RCC 7860 (cell line): ENCODE measurements at regions not wholly inside any gene's neighbourhood (a gene's known extent, or its start where the extent isn't known, plus 50 kb on each side); places are given as distances from the start of the nearest gene placed in this dataset.
"Not testable (repeated sequence)": the region's sequence is repeated elsewhere in the genome, so short reads cannot be mapped to it uniquely, and the experiment has no call there.

Source experiments
- DNase-seq: peaks from one replicate; pipeline ENCODE4 v3.0.0-alpha.2; 2015; ENCODE audit warnings: low spot score
- FAIRE-seq: peaks from 2 replicates; lab custom pipeline; 2012; peaks lifted over from hg19 to GRCh38; lab: Jason Lieb, UNC

DNA sequence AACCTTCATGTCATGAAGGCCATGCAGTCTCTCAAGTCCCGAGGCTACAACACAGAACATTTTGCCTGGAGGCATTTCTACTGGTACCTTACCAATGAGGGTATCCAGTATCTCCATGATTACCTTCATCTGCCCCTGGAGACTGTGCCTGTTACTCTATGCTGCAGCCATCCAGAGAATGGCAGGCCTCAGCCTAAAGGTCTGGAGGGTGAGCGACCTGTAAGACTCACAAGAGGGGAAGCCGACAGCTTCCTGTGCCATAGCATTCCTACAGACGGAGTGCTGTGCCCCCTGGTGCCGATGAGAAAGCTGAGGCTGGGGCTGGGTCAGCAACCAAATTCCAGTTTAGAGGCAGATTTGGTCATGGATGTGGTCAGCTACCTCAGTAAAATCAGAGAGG is 51.3 kb upstream of the CADPS start:
- DNase-seq = no peak
- FAIRE-seq = no peak

DNA sequence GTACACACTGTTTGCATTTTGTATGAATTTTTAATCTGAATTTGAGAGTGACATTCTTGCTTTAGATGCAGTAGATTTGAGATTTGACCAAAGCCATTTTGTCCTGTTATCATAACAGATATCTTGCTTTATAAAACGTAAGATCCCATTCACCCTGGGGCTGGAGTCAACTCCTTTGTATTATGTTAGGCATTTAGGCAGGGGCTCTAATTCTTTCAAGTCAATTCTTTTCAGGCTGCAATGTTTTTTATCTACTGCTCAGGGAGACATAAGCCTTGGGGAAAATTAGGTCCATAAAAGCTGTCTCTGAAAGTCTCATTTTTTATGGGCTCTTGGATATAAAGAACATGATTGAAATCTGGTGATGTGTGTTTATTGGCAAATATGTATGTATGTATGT is 53.0 kb upstream of the CADPS start:
- FAIRE-seq (no peak), DNase-seq (no peak)

DNA sequence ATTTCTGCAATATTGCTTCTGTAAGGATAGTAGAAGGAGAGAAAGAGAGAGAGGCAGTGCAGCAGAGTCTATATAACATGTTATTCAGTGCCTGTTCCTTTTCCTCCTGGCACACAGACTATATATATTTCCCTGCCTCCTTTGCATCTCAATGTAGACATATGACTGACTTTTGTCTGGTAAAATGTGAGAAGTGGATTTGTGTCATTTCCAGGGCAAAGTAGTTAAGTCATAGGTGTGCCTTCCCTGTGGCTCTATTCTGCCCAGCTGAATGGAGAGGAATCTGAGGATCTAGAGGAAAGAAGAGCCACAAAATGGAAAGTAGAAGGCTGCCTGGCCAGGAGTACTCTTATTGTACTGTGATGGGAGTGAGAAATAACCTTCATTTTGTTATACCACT is 54.6 kb upstream of the CADPS start:
- FAIRE-seq (no peak), DNase-seq (no peak)

DNA sequence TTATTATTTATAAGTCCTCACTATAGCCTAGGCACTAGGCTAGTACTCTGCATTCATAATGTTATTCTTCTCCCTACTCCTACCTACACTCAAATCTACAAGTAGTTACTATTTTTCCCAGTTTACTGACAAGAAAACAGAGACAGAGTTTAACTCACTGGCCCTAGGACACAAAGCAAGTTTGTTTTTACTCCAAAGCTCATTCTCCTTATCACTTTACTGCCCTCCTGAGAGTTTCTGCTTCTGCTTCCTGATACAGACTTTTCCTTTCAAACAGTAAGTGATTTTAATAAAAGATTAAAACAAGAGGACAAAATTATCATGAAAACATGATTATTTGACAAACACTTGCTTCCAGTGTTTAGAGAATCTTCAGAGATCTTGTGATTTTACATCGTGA is 60.6 kb upstream of the CADPS start:
- FAIRE-seq (no peak), DNase-seq (no peak)

DNA sequence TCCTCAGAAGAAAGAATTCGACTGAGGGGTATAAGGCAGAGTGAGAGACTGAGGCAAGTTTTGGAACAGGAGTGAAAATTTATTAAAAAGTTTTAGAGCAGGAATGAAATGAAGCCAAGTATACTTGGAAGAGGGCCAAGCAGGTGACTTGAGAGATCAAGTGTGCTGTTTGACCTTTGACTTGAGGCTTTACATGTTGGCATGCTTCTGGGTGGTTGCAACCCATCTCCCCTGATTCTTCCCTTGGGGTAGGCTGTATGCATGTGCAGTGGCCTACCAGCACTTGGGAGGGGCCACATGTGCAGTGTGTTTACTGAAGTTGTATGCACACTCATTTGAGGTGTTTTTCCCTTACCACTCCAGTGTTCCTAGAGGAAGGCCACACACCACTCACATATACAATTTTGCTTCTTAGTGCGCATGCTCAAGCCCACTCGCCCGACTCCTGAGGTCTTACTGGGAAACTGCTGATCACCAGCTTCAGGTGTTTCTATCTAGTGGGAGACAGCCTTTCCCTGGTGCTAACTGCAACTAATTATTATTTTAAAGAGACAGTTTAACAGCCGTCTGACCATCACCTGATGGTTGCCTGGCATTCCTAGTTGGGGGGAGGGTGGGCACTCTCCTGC is 61.5 kb upstream of the CADPS start:
- DNase-seq (no peak), FAIRE-seq (no peak)

DNA sequence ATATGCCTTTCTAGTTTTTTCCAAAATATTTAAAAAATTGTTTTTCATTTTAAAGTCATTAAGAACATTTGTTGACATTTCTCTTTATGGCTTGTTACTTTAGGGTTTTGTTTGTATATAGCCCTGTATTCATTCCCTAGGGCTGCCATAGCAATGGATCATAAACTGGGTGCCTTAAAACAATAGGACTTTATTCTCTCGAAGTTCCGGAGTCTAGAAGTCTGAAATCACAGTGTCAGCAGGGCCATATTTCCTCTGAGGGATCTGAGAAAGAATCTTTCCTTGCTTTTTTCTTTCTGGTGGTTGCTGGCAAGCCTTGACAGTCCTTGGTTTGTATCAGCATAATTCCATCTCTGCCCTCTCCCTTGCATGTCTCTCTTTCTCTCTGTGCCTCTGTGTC is 63.4 kb upstream of the CADPS start:
- FAIRE-seq = no peak

DNA sequence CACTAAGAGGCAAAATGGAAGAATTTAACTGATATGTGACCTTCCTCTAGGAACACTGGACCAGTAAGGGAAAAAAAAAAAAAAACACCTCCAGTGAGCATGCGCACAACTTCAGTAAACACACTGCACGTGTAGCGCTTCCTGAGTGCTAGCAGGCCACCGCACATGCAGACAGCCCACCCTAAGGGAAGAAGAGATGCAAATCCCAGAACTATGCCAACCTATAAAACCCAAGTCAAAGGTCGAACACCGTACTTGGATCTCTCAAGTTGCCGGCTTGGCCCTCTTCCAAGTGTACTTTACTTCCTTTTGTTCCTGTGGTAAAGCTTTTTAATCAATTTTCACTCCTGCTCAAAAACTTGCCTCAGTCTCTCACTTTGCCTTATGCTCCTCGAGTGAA is 64.5 kb upstream of the CADPS start:
- FAIRE-seq (no peak), DNase-seq (no peak)

More for the DNA sequence above, 63.4 kb upstream of the CADPS start:
- DNase-seq = no peak

DNA sequence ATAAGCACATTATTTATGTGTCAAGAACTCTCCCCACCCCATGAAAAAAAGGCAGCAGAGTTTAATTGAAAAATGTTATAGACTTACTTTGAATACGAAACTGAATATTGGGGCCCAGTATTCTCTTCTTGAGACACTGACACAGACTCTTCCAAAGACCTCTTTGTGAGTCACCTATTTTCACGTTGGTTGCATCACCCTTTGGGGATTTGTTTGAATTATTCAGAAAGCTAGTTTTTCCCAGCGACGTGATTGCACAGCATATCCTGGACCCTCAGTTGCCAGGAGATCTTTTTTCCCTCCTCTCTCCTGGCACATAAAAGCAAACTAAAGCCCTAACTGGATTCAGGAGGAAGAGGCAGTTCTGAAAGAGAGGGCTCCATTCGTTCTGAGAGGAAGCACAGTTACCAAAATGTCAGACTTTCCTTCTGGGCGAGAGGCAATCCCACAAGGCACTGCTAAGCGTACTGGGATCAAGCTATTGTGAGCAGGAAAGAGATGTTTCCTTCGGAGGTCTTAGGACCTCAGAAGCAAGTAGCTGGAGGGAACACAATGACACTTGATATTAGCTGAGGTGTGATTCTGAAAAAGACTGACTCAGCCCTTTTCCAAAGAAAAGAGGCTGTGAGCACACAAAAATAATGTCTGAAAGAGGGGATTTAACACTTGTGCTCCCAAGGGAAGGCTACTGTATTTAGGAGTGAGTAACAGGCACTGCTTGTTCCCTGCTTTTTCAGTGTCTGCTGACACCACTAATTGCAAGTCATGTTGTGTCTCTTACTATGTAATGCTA is 65.8 kb upstream of the CADPS start:
- FAIRE-seq (no peak), DNase-seq (no peak)

DNA sequence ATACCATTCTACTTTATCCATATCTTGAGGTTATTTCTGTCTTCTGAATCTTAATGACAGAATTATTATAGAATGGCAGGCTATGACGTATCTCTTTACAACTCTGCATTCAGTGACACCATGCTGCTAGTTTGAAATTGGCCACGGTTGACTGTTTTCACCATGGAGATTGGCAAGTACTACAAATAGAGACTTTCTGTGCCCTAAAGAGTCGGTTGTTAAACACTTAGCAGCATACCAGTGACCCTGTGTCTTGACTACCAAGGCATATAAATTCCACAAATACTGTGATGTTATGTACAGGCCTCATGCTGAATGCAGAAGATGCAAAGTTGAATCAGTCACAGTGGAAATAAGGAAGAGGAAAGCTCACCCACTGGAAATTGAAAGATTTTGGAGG is 67.0 kb upstream of the CADPS start:
- DNase-seq (no peak), FAIRE-seq (no peak)

DNA sequence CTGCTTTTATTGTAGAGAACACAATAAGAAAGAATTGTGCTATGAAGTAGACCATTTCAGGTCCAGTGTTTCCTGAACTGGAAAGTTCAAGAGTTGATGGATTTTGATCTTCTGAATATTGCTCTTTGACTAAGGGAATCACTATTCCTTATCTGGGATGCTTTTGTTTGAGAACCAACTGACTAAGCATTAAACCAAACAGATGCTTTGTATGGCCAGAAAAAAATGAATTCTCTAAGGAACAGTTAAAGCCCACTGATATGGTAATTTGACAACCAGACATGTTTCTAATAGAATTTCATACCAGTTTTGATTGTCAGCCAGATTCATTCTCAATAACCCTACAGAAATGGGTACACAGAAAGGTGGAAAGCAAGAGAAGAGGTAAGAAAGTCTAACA is 67.5 kb upstream of the CADPS start:
- DNase-seq (no peak), FAIRE-seq (no peak)

DNA sequence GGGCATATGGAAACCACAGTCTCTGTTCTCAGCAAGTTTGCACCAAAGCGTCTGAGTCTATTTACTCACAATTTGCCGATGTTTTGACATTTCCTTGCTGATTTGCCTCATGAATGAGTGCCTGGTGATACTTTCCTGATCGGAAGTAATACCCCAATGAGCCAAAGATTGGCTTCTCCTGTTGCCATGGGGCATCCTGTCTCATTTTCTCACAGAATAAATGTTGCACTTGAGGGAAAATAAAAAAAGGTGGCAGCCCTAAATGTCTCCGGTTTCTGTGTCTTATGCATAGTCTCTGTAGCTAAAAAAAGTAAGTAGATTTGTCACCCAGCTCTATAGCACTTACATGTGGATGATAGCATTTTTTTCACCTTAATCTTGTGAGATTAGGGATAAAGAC is 73.7 kb upstream of the CADPS start:
- no peak for DNase-seq
- no peak for FAIRE-seq

DNA sequence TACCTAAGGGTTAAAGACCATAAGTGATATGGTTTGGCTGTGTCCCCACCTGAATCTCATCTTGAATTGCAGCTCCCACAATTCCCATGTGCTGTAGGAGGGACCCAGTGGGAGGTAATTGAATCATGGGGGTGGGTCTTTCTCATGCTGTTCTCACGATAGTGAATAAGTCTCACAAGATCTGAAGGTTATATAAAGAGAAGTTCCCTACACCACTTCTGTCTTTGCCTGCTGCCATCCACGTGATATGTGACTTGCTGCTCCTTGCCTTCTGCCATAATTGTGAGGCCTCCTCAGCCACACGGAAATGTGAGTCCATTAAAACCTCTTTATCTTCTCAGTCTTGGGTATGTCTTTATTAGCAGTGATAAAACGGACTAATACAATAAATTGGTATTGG is 75.0 kb upstream of the CADPS start:
- no peak for FAIRE-seq
- DNase-seq = no peak

DNA sequence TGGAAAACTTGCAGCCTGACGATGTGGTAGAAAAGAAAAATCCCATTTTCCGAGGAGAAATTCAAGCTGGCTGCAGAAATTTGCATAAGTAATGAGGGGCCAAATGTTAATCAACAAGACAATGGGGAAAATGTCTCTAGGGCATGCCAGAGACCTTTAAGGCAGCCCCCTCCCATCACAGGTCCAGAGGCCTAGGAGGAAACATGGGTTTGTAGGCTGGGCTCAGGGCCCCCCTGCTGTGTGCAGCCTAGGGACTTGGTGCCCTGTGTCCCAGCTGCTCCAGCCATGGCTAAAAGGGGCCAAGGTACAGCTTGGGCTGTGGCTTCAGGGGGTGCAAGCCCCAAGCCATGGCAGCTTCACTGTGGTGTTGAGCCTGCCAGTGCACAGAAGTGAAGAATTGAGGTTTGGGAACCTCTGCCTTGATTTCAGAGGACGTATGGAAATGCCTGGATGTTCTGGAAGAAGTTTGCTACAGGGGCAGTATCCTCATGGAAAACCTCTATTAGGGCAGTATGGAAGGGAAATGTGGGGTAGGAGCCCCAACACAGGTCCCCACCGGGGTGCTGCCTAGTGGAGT is 75.9 kb upstream of the CADPS start:
- no peak for DNase-seq
- no peak for FAIRE-seq

DNA sequence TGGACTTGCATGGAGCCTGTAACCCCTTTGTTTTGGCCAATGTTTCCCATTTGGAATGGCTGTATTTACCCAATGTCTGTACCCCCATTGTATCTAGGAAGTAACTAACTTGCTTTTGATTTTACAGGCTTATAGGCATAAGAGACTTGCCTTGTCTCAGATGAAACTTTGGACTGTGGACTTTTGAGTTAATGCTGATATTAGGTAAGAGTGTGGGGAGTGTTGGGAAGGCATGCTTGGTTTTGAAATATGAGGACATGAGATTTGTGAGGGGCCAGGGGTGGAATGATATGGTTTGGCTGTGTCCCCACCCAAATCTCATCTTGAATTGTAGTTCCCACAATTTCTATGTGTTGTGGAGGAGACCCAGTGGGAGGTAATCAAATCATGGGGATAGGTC is 76.7 kb upstream of the CADPS start:
- not testable (repeated sequence) for FAIRE-seq, DNase-seq

DNA sequence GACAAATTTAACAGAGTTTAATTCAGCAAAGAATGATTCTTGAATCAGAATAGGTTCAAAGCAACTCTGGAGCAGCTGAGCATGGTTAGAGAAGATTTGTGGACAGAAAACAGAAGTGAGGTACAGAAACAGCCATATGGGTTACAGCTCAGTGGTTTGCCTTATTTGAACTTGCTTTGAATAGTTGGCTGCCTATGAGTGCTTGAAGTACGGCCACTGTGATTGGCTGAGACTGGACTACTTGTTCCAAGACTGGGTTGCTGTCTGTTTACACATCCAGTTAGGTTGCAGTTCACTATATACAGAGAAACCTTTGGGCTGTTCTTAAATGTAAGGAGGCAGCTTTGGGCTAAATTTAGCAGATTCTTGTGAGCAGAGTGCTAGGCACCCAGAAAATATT is 79.4 kb upstream of the CADPS start:
- DNase-seq = no peak
- no peak for FAIRE-seq

DNA sequence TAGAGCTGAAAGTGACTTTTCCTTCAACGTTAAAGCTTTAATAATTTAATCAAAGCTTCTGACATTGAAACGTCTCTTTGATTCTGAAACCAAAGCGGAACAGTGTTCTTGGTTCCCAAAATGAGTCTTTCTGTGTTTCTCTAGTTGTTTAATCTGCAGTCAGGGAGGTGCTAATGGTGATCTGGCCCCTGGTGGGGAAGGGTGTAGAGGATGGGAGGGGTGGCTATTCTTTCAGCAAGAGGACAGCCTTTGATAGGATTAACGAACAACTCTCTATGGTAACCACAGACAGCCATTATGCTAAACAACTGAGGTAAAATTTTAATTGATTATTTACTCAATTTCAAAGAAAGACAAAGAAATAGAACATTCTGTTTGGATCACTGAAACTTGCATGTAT is 79.9 kb upstream of the CADPS start:
- DNase-seq (no peak), FAIRE-seq (no peak)

DNA sequence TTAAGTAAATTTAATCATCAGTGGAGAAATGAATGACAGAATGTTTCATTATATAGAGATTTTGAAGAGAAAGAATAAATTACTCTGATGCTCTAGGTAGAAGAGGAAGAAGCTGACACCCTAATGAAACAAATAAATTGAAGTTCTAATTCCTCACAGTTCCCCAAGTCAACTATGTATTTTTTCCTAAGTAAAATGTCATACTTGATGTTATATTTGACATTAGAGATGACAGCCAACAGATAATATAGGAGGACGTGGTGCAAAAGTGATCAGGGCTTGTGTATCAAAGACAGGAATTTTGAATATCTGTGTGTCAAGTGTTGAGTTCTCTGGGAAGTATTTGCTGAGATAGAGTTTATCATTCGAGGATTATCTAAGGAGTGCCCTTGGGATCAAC is 81.2 kb upstream of the CADPS start:
- FAIRE-seq (no peak), DNase-seq (no peak)

DNA sequence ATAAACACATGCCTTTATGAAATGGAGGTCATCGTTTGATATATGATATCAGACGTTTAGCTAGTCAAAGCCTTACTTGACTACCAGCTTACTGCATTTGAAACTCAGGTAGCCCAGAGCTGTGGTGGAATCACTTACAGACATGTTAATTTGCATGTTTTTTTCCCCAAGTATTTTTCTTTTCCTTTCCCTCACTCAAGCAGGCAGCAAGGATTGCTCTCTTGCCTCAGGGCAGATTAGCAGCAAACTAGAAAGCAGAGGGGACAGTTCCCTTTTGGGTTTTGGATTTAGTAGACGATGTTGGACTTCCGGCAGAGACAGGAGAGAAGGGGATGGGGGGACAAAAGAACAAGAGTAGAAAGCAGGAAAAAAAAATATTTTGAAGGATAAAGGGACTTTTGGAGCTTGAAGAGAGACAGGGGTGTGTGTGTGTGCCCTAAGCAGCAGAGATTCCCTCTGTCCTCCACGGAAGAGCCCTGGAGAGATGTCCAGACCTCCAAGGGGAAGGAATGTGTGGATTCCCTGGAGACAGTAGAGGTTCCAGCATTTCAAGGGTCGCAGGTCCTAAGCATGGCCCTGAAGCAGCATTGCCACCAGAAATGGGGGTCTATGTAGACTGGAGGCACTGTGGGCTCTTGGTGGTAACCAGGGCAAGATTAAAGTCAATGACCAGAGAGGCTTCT is 86.8 kb upstream of the CADPS start:
- DNase-seq (no peak), FAIRE-seq (no peak)

DNA sequence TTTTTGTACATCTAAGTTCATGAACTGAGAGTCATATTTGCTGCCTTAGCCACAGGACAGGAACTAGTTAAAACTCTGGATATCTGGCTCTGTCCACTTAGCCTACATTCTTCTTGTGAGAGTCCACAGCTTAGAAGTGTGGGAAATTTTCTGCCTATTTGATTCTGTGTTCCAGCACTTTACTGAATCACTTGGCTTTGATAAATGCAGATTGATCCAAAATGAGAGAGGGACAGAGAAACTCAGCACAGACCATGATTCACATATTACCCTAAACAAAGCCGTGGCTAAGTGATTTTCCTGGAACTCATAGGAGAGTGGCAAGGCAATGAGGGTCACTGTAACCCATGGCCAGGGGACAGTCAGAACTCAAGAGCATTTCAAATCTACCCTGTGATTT is 87.5 kb upstream of the CADPS start:
- FAIRE-seq = no peak
- DNase-seq = no peak

DNA sequence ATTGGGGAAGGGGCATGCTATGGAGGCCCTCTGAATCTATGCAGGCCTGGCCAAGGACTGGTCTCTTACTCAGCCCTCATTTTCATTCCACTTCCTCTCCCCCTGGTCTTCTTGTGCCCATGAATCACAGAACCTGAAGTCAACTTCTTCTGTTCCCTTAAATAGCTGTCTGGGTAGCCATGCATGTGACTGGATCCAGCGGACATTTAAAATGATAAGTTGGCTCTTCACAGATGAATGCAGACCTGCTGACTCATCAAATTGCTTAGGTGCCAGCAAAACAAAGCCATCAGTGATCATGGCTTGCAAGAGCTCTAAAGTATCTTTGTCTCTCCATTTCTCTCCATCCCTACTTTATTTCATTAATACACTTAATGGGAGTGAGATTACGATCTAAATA is 90.1 kb upstream of the CADPS start:
- DNase-seq (peak; percentile 46), FAIRE-seq (no peak)

DNA sequence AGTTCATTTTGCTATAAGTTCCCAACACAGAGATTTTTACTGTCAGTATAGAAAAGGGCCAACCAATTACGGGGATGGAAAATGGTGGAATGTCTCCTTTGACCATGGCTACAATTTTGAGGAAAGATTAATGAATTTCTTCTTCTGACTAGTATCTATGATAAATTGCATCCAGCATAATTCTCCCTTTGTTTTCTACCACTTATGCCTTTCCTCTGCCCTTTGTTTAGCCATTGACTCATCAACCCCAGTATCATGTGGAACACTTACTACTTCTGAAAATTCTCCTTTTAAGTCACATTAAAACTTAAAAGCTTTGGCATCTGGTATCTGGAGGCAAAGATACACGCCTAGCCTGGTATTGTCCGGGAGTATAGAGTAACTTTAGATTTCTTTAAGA is 92.9 kb upstream of the CADPS start:
- DNase-seq (no peak), FAIRE-seq (no peak)

DNA sequence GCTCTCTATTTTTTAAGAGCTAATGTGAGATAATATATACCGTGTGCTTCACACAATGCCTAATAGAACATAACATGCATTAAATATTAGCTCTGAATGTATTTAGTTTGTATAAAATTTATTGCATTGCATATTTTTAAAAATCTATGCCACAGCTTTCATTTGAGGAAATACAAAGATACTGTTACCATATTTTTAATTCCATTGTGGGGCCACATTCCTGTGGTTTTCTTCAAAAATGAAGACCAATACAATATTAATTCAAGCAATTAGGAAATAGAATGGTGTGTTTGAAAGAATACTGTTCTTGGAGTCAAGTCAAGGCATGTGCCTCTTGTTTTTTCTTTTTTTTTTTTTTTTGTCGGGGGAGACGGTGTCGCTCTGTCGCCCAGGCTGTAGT is 95.4 kb upstream of the CADPS start:
- no peak for FAIRE-seq

More for the DNA sequence above, 95.4 kb upstream of the CADPS start:
- DNase-seq = no peak
